ENCODE measurements at regions not wholly inside any gene's neighbourhood (a gene's known extent, or its start where the extent isn't known, plus 50 kb on each side); places are given as distances from the start of the nearest gene placed in this dataset.

DNA sequence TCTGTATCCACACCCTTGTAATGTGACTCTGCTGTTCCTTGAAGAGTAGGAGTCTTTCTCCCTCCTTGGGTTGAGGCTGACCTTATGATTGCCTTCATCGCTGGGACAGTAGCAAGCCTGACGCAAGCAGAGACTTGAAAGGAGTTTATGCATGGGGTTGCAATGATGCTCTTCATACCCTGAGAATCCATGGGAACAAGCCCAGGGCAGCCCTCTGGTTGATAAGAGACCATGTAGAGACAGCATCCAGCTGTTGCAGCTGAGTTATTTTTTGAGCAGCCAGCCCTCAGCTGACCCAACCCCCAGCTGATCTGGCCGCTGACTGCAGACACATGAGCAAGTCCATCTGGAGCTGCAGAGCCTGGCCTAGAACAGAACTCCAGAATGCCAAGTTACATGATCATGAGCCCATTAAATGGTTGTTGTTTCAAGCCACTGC is 60.6 kb upstream of the ARNT2 start:
- BruUV-seq (replicated peaks) = no TSS peak

DNA sequence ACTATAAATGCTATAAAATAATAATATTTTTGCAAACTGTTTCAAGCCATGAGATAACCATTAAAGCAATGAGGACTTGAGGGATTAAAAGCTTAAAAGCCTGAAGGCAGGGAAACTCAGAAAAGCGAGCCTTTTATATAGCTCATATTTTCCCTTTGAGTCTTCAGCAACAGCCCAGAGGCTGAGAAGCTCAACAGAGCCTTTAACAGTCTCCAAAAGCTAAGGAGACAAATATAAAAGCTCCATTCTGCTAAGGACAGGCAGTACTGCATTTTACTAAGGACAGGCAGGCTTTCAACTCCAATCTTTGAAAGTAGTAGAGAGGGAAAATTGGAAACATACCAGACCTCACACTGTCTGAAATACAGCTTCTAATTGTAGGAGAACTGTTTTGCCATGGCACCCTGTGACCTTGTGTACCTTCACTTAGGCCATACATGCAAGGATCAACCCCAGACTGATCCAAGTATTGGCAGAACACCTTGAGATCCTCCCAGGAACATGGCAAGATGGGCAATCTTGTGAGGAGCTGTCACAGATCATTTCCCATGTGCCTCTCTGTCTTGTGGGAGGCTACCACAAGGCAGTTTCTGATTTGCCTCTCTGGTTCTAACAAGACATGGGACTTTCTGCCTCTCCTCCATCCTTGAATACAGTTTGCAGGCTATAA is 53.1 kb upstream of the ARNT2 start:
- intact Hi-C loops (cut with micrococcal nuclease; ENCODE audit: unreplicated experiment) = no loop called here
- CTCF ChIA-PET = no interaction called here
- TF ChIP-seq EZH2 (IDR thresholded peaks at IDR 0.05; ENCODE audit: borderline replicate concordance, low read depth, low read length, poor library complexity, severe bottlenecking) = no peak
- TF ChIP-seq, protein P1, sequence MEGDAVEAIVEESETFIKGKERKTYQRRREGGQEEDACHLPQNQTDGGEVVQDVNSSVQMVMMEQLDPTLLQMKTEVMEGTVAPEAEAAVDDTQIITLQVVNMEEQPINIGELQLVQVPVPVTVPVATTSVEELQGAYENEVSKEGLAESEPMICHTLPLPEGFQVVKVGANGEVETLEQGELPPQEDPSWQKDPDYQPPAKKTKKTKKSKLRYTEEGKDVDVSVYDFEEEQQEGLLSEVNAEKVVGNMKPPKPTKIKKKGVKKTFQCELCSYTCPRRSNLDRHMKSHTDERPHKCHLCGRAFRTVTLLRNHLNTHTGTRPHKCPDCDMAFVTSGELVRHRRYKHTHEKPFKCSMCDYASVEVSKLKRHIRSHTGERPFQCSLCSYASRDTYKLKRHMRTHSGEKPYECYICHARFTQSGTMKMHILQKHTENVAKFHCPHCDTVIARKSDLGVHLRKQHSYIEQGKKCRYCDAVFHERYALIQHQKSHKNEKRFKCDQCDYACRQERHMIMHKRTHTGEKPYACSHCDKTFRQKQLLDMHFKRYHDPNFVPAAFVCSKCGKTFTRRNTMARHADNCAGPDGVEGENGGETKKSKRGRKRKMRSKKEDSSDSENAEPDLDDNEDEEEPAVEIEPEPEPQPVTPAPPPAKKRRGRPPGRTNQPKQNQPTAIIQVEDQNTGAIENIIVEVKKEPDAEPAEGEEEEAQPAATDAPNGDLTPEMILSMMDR (conservative IDR thresholded peaks at IDR 0.05; ENCODE audit: low read depth, low read length) = no peak
- no peaks in the 10 kb centered on the region for H3K36me3 ChIP-seq (ENCODE audit: insufficient read depth, low read length, poor library complexity, severe bottlenecking)
- no peak overlapping the region for H3K4me3 ChIP-seq (ENCODE audit: low read depth, low read length, poor library complexity, severe bottlenecking)
- no peak overlapping the region for H3K27ac ChIP-seq (ENCODE audit: low read depth, low read length, poor library complexity, severe bottlenecking)
- no TSS peak for BruUV-seq (replicated peaks)
- DNase-seq (ENCODE audit: low spot score) = no peak
- POLR2A ChIA-PET (ENCODE audit: low non-redundant PET) = no interaction called here
- peaks cover 10% of the 10 kb centered on the region for H3K27me3 ChIP-seq (replicated peaks; ENCODE audit: insufficient read depth, low read depth, low read length, poor library complexity)
- no peaks in the 10 kb centered on the region for H3K9me3 ChIP-seq (ENCODE audit: low read depth, low read length, poor library complexity, severe bottlenecking)
- no peaks in the 10 kb centered on the region for H3K4me1 ChIP-seq (ENCODE audit: insufficient read depth, low read length, poor library complexity, severe bottlenecking)

More for the DNA sequence above, 60.6 kb upstream of the ARNT2 start:
- Histone ChIP-seq H3K9me3 (ENCODE audit: low read depth, low read length, poor library complexity, severe bottlenecking) (no peaks in the 10 kb centered on the region), H3K27ac (ENCODE audit: low read depth, low read length, poor library complexity, severe bottlenecking) (no peak overlapping the region), H3K4me3 (ENCODE audit: low read depth, low read length, poor library complexity, severe bottlenecking) (no peak overlapping the region), H3K27me3 (replicated peaks; ENCODE audit: insufficient read depth, low read depth, low read length, poor library complexity) (peaks cover 14% of the 10 kb centered on the region), H3K36me3 (ENCODE audit: insufficient read depth, low read length, poor library complexity, severe bottlenecking) (no peaks in the 10 kb centered on the region), H3K4me1 (ENCODE audit: insufficient read depth, low read length, poor library complexity, severe bottlenecking) (no peaks in the 10 kb centered on the region)
- TF ChIP-seq, protein P1 (conservative IDR thresholded peaks at IDR 0.05; ENCODE audit: low read depth, low read length) = no peak
- no peak for TF ChIP-seq EZH2 (IDR thresholded peaks at IDR 0.05; ENCODE audit: borderline replicate concordance, low read depth, low read length, poor library complexity, severe bottlenecking)
- intact Hi-C loops (cut with micrococcal nuclease; ENCODE audit: unreplicated experiment) = no loop called here
- CTCF ChIA-PET = no interaction called here
- no peak for DNase-seq (ENCODE audit: low spot score)
- POLR2A ChIA-PET (ENCODE audit: low non-redundant PET) = no interaction called here
